Esophagus squamous epithelium (tissue), 4 donors: ENCODE measurements at regions not wholly inside any gene's neighbourhood (a gene's known extent, or its start where the extent isn't known, plus 50 kb on each side); places are given as distances from the start of the nearest gene placed in this dataset.

Source experiments
- POLR2A ChIP-seq, 4 donors: fragments of 450-650 bp; IDR thresholded peaks; one replicate each; pipeline ENCODE4 v1.6.1; 2017; ENCODE audit warnings: antibody characterized with exemption in 4 of 4, mild to moderate bottlenecking in 4 of 4, moderate library complexity in 3 of 4
- TF ChIP-seq, protein P1 (sequence below), 6 experiments: fragments of 450-650 bp in 4 of 6; fragments of 200-600 bp in 2 of 6; sonication (generic) in 2 of 6; IDR thresholded peaks; one replicate each; pipeline ENCODE4 v1.5.1; 2016 to 2019; ENCODE audit warnings: antibody characterized with exemption in 6 of 6, mild to moderate bottlenecking in 4 of 6, moderate library complexity in 4 of 6

DNA sequence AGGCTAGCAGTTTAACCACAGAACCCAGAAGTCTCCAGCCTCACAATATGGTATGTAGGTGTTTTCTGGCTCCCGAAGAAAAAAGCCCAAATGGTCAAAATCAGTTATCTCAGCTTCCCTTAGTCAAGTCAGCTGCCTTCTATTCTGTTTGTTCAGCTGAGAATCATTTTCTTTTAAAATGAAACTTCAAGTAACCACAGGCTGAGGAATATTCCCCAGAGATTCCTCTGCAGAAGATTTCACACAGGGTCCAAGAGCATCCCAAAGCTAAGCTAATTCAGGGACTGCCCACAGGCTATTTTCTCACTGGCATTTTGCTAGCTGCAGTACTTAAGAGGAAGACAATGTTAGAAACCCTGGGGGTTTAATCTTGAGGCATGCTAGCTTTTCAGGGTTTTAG lies 977.0 kb upstream of the CHORDC1 start:
- TF ChIP-seq, protein P1, sequence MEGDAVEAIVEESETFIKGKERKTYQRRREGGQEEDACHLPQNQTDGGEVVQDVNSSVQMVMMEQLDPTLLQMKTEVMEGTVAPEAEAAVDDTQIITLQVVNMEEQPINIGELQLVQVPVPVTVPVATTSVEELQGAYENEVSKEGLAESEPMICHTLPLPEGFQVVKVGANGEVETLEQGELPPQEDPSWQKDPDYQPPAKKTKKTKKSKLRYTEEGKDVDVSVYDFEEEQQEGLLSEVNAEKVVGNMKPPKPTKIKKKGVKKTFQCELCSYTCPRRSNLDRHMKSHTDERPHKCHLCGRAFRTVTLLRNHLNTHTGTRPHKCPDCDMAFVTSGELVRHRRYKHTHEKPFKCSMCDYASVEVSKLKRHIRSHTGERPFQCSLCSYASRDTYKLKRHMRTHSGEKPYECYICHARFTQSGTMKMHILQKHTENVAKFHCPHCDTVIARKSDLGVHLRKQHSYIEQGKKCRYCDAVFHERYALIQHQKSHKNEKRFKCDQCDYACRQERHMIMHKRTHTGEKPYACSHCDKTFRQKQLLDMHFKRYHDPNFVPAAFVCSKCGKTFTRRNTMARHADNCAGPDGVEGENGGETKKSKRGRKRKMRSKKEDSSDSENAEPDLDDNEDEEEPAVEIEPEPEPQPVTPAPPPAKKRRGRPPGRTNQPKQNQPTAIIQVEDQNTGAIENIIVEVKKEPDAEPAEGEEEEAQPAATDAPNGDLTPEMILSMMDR (IDR thresholded peaks at IDR 0.05) = no peak
- no peak for TF ChIP-seq POLR2A (IDR thresholded peaks at IDR 0.05)
